HuH-7.5 (cell line): ENCODE measurements at regions not wholly inside any gene's neighbourhood (a gene's known extent, or its start where the extent isn't known, plus 50 kb on each side); places are given as distances from the start of the nearest gene placed in this dataset.

ENCODE experiments used
- DNase-seq: peaks from one replicate; pipeline ENCODE4 v3.0.0; 2011; ENCODE audit warnings: low spot score

GRCh38 chr10:94043431-94043990 lies 49.8 kb downstream of the PLCE1 start:
- no peak for DNase-seq

GRCh38 chr10:94046098-94046497 lies 52.4 kb downstream of the PLCE1 start:
- DNase-seq, result no peak

- DNase-seq, result no peak
These were observed 53.6 kb downstream of the PLCE1 start for GRCh38 chr10:94047293-94047692.

GRCh38 chr10:94049911-94050310 lies 56.2 kb downstream of the PLCE1 start:
- DNase-seq, result no peak

- no peak for DNase-seq
These were observed 58.5 kb downstream of the PLCE1 start for GRCh38 chr10:94052281-94052680.

- DNase-seq, result no peak
These were observed 59.4 kb downstream of the PLCE1 start for GRCh38 chr10:94052866-94053791.

GRCh38 chr10:94059178-94059883 lies 65.6 kb downstream of the PLCE1 start:
- no peak for DNase-seq

- no peak for DNase-seq
These were observed 67.3 kb downstream of the PLCE1 start for GRCh38 chr10:94061026-94061425.

GRCh38 chr10:94062611-94063010 lies 68.9 kb downstream of the PLCE1 start:
- DNase-seq, result no peak

GRCh38 chr10:94065362-94065761 lies 71.6 kb downstream of the PLCE1 start:
- no peak for DNase-seq

- DNase-seq, result no peak
These were observed 72.1 kb downstream of the PLCE1 start for GRCh38 chr10:94065787-94066186.

GRCh38 chr10:94066411-94066810 lies 72.7 kb downstream of the PLCE1 start:
- no peak for DNase-seq

- no peak for DNase-seq
These were observed 76.2 kb downstream of the PLCE1 start for GRCh38 chr10:94069884-94070283.

- DNase-seq, result no peak
These were observed 80.7 kb downstream of the PLCE1 start for GRCh38 chr10:94074462-94074861.

GRCh38 chr10:94075506-94075905 lies 81.8 kb downstream of the PLCE1 start:
- DNase-seq, result no peak

GRCh38 chr10:94076325-94076841 lies 82.7 kb downstream of the PLCE1 start:
- peak; percentile 23 for DNase-seq

- DNase-seq, result no peak
These were observed 83.3 kb downstream of the PLCE1 start for GRCh38 chr10:94077042-94077441.

GRCh38 chr10:94080108-94080507 lies 86.4 kb downstream of the PLCE1 start:
- DNase-seq, result no peak

GRCh38 chr10:94083662-94084265 lies 90.0 kb downstream of the PLCE1 start:
- DNase-seq, result no peak

GRCh38 chr10:94084344-94084743 lies 90.6 kb downstream of the PLCE1 start:
- no peak for DNase-seq

- DNase-seq, result no peak
These were observed 91.6 kb downstream of the PLCE1 start for GRCh38 chr10:94085288-94085687.

GRCh38 chr10:94085766-94086437 lies 92.2 kb downstream of the PLCE1 start:
- DNase-seq, result no peak
